ENCODE measurements at regions not wholly inside any gene's neighbourhood (a gene's known extent, or its start where the extent isn't known, plus 50 kb on each side); places are given as distances from the start of the nearest gene placed in this dataset.

- WGBS, 2 donors = 33% methylated on average over 7 of the region's 7 CpGs
- no peak for FAIRE-seq
These were observed 176.0 kb downstream of the CHST1 start for GRCh38 chr11:45489281-45489905.

GRCh38 chr11:45486461-45486860 is 179.0 kb downstream of the CHST1 start:
- DNase-seq = no peak
- WGBS, 2 donors = 77 to 83% methylated on average over 6 of the region's 6 CpGs
- Histone ChIP-seq H3K4me1 (no peaks in the 10 kb centered on the region), H3K36me3 (no peaks in the 10 kb centered on the region), H3K27me3 (no peaks in the 10 kb centered on the region), H3K27ac (no peak overlapping the region), H3K9me3 (no peaks in the 10 kb centered on the region), H3K4me3 (no peak overlapping the region)
- ATAC-seq = no peak
- TF ChIP-seq CTCF (IDR thresholded peaks at IDR 0.05) = no peak
- intact Hi-C loops (cut with DNase I) = no loop called here
- FAIRE-seq = no peak

More at GRCh38 chr11:45489281-45489905, 176.0 kb downstream of the CHST1 start:
- Histone ChIP-seq H3K4me1 (no peaks in the 10 kb centered on the region), H3K4me3 (no peak overlapping the region), H3K36me3 (no peaks in the 10 kb centered on the region), H3K9me3 (no peaks in the 10 kb centered on the region), H3K27ac (no peak overlapping the region), H3K27me3 (no peaks in the 10 kb centered on the region)
- DNase-seq (no peak), ATAC-seq (no peak)
- no peak for TF ChIP-seq CTCF (IDR thresholded peaks at IDR 0.05)
- intact Hi-C loops (cut with DNase I) = no loop called here

GRCh38 chr11:45485070-45485707 is 180.2 kb downstream of the CHST1 start:
- no peaks in the 10 kb centered on the region for H3K9me3 ChIP-seq
- no peaks in the 10 kb centered on the region for H3K27me3 ChIP-seq
- FAIRE-seq (no peak), ATAC-seq (no peak), DNase-seq (no peak)
- no peak overlapping the region for H3K27ac ChIP-seq
- TF ChIP-seq CTCF (IDR thresholded peaks at IDR 0.05) = no peak
- H3K36me3 ChIP-seq = no peaks in the 10 kb centered on the region
- 54 to 70% methylated on average over 8 of the region's 8 CpGs for WGBS, 2 donors
- no peaks in the 10 kb centered on the region for H3K4me1 ChIP-seq
- H3K4me3 ChIP-seq = no peak overlapping the region
- intact Hi-C loops (cut with DNase I) = no loop called here

- ATAC-seq = no peak
- 40% methylated on average over 11 of the region's 11 CpGs for WGBS, 2 donors
- Histone ChIP-seq H3K9me3 (no peaks in the 10 kb centered on the region), H3K4me1 (no peaks in the 10 kb centered on the region), H3K27me3 (no peaks in the 10 kb centered on the region), H3K27ac (no peak overlapping the region), H3K4me3 (no peak overlapping the region), H3K36me3 (no peaks in the 10 kb centered on the region)
- FAIRE-seq = no peak
- no peak for TF ChIP-seq CTCF (IDR thresholded peaks at IDR 0.05)
- no peak for DNase-seq
- intact Hi-C loops (cut with DNase I) = no loop called here
These were observed 181.0 kb downstream of the CHST1 start for GRCh38 chr11:45484326-45484883.

GRCh38 chr11:45483416-45483815 is 182.0 kb downstream of the CHST1 start:
- Histone ChIP-seq H3K9me3 (no peaks in the 10 kb centered on the region), H3K27ac (no peak overlapping the region), H3K4me3 (no peak overlapping the region), H3K4me1 (no peaks in the 10 kb centered on the region), H3K36me3 (no peaks in the 10 kb centered on the region), H3K27me3 (no peaks in the 10 kb centered on the region)
- intact Hi-C loops (cut with DNase I) = no loop called here
- WGBS, 2 donors = 84 to 90% methylated on average over 5 of the region's 5 CpGs
- TF ChIP-seq CTCF (IDR thresholded peaks at IDR 0.05) = no peak
- no peak for DNase-seq
- no peak for ATAC-seq
- FAIRE-seq = no peak
